HG03469 (cell line): ENCODE measurements at regions not wholly inside any gene's neighbourhood (a gene's known extent, or its start where the extent isn't known, plus 50 kb on each side); places are given as distances from the start of the nearest gene placed in this dataset.

Source experiments
- ATAC-seq: cut with Tn5 transposase; IDR thresholded peaks from one replicate; pipeline ENCODE4 v1.9.1; 2021; ENCODE audit warnings: mild to moderate bottlenecking, moderate library complexity, moderate number of reproducible peaks; ENCODE audit not compliant: unreplicated experiment

GRCh38 chr4:125365731-125366130 is 51.0 kb downstream of the FAT4 start:
- ATAC-seq: no peak

GRCh38 chr4:125368146-125368545 is 53.4 kb downstream of the FAT4 start:
- no peak for ATAC-seq

GRCh38 chr4:125368671-125369081 is 53.9 kb downstream of the FAT4 start:
- ATAC-seq: no peak

- no peak for ATAC-seq
These were observed 54.3 kb downstream of the FAT4 start for GRCh38 chr4:125369098-125369497.

GRCh38 chr4:125370478-125370877 is 55.7 kb downstream of the FAT4 start:
- ATAC-seq: no peak

GRCh38 chr4:125382995-125383394 is 68.2 kb downstream of the FAT4 start:
- no peak for ATAC-seq

GRCh38 chr4:125387770-125388169 is 73.0 kb downstream of the FAT4 start:
- no peak for ATAC-seq

GRCh38 chr4:125388613-125389012 is 73.9 kb downstream of the FAT4 start:
- no peak for ATAC-seq

GRCh38 chr4:125389713-125390112 is 75.0 kb downstream of the FAT4 start:
- no peak for ATAC-seq

GRCh38 chr4:125390126-125390525 is 75.4 kb downstream of the FAT4 start:
- no peak for ATAC-seq

GRCh38 chr4:125390727-125391126 is 76.0 kb downstream of the FAT4 start:
- ATAC-seq: no peak

- no peak for ATAC-seq
These were observed 77.9 kb downstream of the FAT4 start for GRCh38 chr4:125392694-125393093.

- ATAC-seq: no peak
These were observed 79.1 kb downstream of the FAT4 start for GRCh38 chr4:125393825-125394224.

GRCh38 chr4:125397226-125397625 is 82.5 kb downstream of the FAT4 start:
- no peak for ATAC-seq

- no peak for ATAC-seq
These were observed 83.7 kb downstream of the FAT4 start for GRCh38 chr4:125398263-125399002.

GRCh38 chr4:125400756-125401155 is 86.0 kb downstream of the FAT4 start:
- no peak for ATAC-seq

GRCh38 chr4:125401784-125402183 is 87.0 kb downstream of the FAT4 start:
- ATAC-seq: no peak

GRCh38 chr4:125420526-125420925 is 105.8 kb downstream of the FAT4 start:
- ATAC-seq: no peak

GRCh38 chr4:125421547-125421946 is 106.8 kb downstream of the FAT4 start:
- no peak for ATAC-seq

- ATAC-seq: no peak
These were observed 108.4 kb downstream of the FAT4 start for GRCh38 chr4:125423124-125423523.

GRCh38 chr4:125428832-125429231 is 114.1 kb downstream of the FAT4 start:
- no peak for ATAC-seq

- no peak for ATAC-seq
These were observed 115.3 kb downstream of the FAT4 start for GRCh38 chr4:125430086-125430485.

- ATAC-seq: no peak
These were observed 117.3 kb downstream of the FAT4 start for GRCh38 chr4:125432078-125432477.
